ENCODE measurements at regions not wholly inside any gene's neighbourhood (a gene's known extent, or its start where the extent isn't known, plus 50 kb on each side); places are given as distances from the start of the nearest gene placed in this dataset.

DNA sequence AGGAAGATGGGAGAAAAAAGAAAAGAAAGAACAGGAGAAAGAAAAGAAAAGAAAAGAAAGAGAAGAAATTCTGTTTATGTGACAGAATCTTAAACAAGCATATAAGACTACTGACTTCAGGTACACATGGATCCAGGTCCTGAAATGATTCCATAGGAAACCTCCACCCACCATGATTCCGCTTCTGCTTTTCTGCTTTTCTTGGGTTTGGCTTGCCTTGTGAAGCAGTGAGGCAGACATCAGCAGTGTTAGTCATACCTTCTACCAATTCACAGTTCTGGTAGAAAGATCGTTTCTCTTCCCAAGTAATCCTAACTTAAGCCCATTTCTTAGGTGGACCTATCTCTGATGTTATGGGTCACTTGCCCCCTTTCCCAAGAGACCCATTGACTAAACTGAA lies 660.1 kb upstream of the RBFOX1 start:
- no peak for DNase-seq (ENCODE audit: low read depth in 2 of 2)

DNA sequence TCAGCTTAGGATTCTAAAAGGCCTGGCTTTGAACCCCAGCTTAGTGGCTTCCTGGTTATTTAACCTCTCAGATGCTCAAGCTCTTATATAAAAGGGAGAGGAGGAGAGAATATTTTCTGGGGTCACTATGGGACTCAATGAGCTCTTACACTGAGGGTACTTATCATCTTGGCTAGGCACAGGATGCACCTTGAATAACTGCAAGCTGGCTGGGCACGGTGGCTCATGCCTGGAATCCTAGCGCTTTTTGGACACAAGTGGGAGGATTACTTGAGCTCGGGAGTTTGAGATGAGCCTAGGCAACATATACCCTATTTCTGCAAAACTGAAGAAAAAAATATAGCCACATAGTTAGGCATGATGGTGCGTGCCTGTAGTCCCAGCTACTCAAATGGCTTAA lies 665.3 kb upstream of the RBFOX1 start:
- no peak for DNase-seq (ENCODE audit: low read depth in 2 of 2)

- DNase-seq (ENCODE audit: low read depth in 2 of 2): no peak
Measured at GRCh38 chr16:6665126-6665525, 667.5 kb upstream of the RBFOX1 start.

- no peak for DNase-seq (ENCODE audit: low read depth in 2 of 2)
Measured at GRCh38 chr16:6663668-6664067, 669.0 kb upstream of the RBFOX1 start.

GRCh38 chr16:6656760-6657159 lies 675.9 kb upstream of the RBFOX1 start:
- DNase-seq (ENCODE audit: low read depth in 2 of 2): no peak

DNA sequence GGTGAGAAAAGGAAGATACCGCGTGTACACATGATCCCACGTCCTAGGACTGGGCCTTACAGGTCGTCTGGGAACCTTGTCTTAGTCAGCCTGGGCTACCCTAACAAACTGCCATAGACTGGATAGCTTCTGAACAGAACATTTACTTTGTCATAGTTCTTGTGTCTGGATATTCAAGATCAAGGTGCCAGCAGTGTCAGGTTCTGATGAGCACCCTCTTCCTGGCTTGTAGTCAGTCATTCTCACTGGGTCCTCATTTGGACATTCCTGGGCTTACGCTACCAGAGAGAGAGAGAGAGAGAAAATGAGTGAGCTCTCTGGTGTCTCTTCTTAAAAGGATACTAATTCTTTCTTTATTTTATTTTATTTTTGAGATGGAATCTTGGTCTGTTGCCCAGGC lies 685.8 kb upstream of the RBFOX1 start:
- no peak for DNase-seq (ENCODE audit: low read depth in 2 of 2)

- no peak for DNase-seq (ENCODE audit: low read depth in 2 of 2)
Measured at GRCh38 chr16:6645768-6646568, 686.7 kb upstream of the RBFOX1 start.

DNA sequence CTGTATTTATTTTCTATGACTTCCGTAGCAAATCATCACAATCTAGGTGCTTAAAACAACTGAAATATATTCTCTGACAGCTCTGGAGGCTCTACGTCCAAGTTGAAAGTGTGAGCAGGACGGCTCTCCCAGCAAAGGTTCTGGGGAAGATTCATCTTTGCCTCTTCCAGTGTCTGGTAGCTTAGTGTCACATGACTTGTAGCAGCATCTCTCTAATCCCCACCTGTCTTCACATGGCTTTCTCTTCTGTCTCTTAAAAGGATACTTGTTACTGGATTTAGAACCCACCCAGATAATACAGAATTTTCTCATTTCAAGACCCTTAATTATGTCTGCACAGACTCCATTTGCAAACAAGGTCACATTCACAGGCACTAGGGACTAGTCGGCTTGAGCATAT lies 687.7 kb upstream of the RBFOX1 start:
- DNase-seq (ENCODE audit: low read depth in 2 of 2): no peak

- DNase-seq (ENCODE audit: low read depth in 2 of 2): peak in 1 of 2 experiments; percentile 2
Measured at GRCh38 chr16:6643080-6643686, 689.5 kb upstream of the RBFOX1 start.

DNA sequence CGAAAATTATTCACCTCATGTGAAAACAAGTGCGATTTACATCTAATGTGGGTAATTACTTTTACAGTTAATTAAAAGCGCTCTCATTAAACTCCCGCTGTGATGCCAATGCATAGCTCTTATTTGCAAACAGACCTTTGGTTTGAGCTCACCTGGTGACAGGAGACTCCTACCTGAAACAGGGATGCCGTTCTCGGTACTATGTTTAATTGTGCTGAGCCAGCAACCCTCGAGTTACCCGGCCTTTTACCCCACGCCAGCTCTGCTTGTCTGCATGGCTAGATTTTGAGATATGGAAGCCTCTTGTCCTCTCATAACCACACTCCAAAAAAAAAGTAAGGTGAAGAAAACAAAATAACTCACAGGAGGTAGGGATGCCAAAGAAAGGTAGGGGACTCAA lies 690.4 kb upstream of the RBFOX1 start:
- DNase-seq (ENCODE audit: low read depth in 2 of 2): no peak

DNA sequence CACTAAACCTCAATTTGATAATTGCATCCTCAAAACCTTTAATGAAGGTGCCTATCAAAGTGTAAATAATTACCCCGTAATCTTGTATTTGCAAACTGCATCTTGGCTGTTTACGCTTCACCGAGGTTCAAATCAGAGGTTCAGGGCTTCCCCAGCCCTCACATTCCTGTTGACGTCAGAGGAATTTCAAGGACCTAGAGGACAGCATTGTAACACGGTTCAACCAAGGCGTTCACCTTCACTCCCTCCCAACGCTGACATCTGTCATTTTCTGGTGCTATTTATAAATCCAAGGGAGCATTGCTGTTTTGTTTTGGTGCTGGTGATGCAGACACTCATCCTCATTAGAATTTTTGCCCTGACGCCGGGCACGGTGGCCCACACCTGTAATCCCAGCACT lies 691.6 kb upstream of the RBFOX1 start:
- DNase-seq (ENCODE audit: low read depth in 2 of 2): no peak

DNA sequence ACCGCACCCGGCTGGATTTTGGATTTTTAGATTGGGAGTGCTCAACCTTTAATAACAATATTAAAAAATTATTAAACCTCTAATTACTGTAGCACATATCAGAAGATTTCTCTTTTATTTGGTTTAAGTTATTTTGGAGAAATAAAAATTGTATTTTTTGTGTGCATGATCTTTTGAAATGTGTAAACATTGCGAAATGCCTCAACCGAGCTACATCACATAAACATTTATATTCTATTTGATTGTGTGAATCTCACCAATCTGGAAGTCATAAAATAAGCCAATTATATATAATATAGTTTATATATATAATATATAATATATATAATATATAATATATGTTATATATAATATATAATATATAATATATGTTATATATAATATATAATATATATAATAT lies 696.2 kb upstream of the RBFOX1 start:
- no peak for DNase-seq (ENCODE audit: low read depth in 2 of 2)

DNA sequence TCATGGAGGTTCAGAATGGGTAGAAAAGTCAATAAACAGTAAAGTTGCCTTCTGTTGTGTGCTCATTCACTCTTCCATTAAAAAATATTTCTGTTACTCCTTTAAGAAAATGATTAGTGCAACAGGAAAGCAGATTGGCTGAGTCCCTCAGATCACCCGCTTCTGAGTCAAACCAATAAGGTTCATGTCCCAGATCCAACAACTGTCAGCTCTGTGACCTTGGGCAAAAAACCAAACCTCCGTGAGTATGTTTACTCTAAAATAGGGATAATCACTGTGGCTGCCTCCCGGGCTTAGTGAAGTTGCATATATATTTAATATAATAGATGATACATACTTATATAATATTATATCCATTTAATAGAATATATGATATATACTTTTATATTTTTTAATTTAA lies 698.5 kb upstream of the RBFOX1 start:
- no peak for DNase-seq (ENCODE audit: low read depth in 2 of 2)

DNA sequence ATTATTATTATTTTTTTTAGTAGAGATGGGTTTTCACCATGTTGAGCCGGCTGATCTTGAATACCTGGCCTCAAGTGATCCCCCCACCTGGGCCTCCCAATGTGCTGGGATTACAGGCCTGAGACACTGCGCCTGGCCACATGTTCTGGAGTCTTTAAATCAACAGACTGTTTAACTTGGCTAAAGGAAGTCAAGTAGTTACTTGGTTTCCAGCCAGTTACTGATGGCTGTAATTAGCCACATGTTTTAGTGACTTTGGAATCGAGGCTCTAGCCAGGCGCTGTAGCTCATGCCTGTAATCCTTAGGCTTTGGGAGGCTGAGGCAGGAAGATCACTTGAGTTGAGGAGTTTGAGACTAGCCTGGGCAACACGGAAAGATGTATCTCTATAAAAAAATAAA lies 699.2 kb upstream of the RBFOX1 start:
- no peak for DNase-seq (ENCODE audit: low read depth in 2 of 2)

- DNase-seq (ENCODE audit: low read depth in 2 of 2): no peak
Measured at GRCh38 chr16:6629110-6629509, 703.5 kb upstream of the RBFOX1 start.

DNA sequence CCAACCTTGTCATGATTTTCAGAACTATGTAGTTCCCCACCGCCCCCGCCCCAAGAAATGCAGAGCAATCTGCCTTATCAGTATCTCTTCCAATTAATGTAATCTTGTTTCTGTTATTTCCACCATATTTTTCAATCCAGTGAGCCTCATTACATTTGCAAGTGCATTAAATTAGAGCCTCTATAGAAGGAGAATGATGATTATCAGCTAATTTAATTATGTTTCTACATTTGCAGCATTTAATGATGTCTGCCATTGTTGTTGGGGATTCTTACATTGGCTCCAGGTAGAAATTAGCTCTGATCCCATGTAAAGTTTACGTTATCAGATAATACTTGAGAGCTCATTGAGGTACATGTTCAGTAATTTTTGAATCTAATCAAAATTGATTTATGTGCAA lies 707.0 kb upstream of the RBFOX1 start:
- no peak for DNase-seq (ENCODE audit: low read depth in 2 of 2)

- DNase-seq (ENCODE audit: low read depth in 2 of 2): no peak
Measured at GRCh38 chr16:6618874-6619273, 713.8 kb upstream of the RBFOX1 start.

DNA sequence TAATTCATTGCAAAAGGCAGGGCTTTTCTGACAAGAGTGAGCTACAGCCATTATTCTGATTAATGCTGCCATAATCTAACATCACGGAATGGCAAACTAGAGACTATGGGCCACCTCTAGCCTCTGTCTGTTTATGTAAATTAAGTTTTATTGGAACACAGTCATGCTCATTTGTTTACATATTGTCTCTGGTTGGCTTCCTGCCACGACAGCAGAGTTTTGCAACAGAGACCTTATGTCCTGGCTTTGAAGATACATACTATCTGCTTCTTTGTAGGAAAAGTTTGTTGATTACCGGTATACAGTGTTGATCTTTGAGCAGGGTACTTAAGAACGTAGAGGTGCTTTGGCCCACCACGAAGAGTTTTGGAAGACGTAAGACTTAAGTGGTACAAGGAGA lies 715.9 kb upstream of the RBFOX1 start:
- DNase-seq (ENCODE audit: low read depth in 2 of 2): no peak

DNA sequence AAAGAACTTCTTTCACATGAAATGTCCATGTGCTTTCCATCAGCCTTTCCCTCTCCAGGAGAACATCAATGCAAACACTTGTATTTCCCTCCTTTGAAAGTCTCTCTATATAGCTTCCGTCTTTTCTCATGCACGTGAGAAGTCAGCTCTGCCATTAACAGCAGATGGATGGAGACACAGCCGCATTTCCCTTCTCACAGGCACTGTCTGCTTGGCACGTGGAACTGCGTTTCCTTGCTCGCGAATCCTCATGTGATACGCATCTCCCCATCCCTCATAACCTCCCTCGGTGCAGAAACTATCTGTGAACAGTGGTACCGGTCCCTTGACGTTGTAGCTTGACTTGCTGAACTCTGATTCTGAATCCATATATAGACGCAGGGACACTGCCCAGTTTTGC lies 717.0 kb upstream of the RBFOX1 start:
- no peak for DNase-seq (ENCODE audit: low read depth in 2 of 2)

- no peak for DNase-seq (ENCODE audit: low read depth in 2 of 2)
Measured at GRCh38 chr16:6611535-6611934, 721.1 kb upstream of the RBFOX1 start.

- DNase-seq (ENCODE audit: low read depth in 2 of 2): no peak
Measured at GRCh38 chr16:6605490-6605889, 727.2 kb upstream of the RBFOX1 start.

GRCh38 chr16:6603780-6604325 lies 728.8 kb upstream of the RBFOX1 start:
- DNase-seq (ENCODE audit: low read depth in 2 of 2): no peak

- DNase-seq (ENCODE audit: low read depth in 2 of 2): no peak
Measured at GRCh38 chr16:6602405-6602804, 730.2 kb upstream of the RBFOX1 start.

Measured in fibroblast of skin of left biceps (primary cell).